ENCODE measurements at regions not wholly inside any gene's neighbourhood (a gene's known extent, or its start where the extent isn't known, plus 50 kb on each side); places are given as distances from the start of the nearest gene placed in this dataset.
"Not testable (repeated sequence)": the region's sequence is repeated elsewhere in the genome, so short reads cannot be mapped to it uniquely, and the experiment has no call there.

DNA sequence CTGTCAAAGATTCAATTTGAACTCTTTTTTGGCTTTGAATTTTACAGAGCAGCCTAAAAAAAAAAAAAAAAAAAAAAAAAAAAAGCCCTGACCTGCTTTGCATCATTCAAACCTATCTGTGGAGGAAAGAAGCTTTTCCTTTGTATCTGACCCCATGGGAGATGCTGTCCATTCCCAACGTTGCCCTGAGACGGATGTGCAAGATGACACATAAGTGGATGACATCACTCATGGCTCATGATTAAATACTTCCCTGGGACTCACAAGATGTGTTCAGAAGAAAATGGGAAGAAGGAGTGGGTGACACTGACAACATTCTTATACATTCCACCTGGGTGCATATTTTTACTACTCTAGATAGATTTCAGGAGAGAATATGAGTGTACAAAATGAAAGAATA is 245.7 kb upstream of the ELAVL2 start:
- DNase-seq (ENCODE audit: low read depth) = no peak
- no peak overlapping the region for H3K4me3 ChIP-seq (ENCODE audit: low read depth, low read length)
- in situ Hi-C loops (cut with HindIII; ENCODE audit: low sequenced_read_pairs) = no loop called here
- TF ChIP-seq, protein P1, sequence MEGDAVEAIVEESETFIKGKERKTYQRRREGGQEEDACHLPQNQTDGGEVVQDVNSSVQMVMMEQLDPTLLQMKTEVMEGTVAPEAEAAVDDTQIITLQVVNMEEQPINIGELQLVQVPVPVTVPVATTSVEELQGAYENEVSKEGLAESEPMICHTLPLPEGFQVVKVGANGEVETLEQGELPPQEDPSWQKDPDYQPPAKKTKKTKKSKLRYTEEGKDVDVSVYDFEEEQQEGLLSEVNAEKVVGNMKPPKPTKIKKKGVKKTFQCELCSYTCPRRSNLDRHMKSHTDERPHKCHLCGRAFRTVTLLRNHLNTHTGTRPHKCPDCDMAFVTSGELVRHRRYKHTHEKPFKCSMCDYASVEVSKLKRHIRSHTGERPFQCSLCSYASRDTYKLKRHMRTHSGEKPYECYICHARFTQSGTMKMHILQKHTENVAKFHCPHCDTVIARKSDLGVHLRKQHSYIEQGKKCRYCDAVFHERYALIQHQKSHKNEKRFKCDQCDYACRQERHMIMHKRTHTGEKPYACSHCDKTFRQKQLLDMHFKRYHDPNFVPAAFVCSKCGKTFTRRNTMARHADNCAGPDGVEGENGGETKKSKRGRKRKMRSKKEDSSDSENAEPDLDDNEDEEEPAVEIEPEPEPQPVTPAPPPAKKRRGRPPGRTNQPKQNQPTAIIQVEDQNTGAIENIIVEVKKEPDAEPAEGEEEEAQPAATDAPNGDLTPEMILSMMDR (IDR thresholded peaks at IDR 0.05; ENCODE audit: low read depth, low read length, missing control alignments) = no peak

DNA sequence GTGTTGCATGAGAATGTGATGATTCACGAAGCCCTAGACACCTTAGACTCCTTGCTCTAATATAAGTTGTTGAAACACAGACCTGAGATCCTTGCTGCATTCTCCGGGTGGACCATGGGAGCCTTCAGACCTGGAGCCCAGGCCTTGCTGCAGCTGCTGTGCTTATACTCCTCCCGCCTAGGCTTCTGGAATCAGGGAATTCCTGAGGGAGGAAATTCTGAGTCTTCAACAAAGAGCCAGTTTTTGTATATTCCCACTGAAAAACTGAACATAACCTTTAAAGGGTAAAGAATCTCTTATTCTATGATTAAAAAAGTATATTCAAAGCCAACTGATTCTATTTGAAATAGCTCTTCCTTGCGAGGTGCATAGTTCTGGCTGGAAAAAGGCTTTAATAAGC is 245.1 kb upstream of the ELAVL2 start:
- TF ChIP-seq, protein P1 (IDR thresholded peaks at IDR 0.05; ENCODE audit: low read depth, low read length, missing control alignments) = no peak
- DNase-seq (ENCODE audit: low read depth) = no peak
- in situ Hi-C loops (cut with HindIII; ENCODE audit: low sequenced_read_pairs) = no loop called here
- no peak overlapping the region for H3K4me3 ChIP-seq (ENCODE audit: low read depth, low read length)

DNA sequence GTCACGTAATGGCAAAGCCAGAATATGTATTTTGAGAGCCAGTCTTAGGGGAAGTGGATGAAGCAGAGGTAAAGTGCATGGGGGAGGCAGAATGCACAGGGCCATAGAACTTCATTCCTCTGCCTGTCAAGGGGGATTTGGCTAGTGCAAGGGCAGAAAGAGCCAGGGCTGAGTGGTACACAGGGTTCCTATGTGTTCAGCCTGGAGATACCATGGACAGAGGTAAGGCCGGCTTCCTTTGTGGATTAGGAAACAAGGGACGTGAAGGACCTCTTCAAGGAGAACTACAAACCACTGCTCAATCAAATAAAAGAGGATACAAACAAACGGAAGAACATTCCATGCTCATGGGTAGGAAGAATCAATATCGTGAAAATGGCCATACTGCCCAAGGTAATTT is 241.1 kb upstream of the ELAVL2 start:
- H3K4me3 ChIP-seq (ENCODE audit: low read depth, low read length); in situ Hi-C loops (cut with HindIII; ENCODE audit: low sequenced_read_pairs); DNase-seq (ENCODE audit: low read depth): not testable (repeated sequence)

DNA sequence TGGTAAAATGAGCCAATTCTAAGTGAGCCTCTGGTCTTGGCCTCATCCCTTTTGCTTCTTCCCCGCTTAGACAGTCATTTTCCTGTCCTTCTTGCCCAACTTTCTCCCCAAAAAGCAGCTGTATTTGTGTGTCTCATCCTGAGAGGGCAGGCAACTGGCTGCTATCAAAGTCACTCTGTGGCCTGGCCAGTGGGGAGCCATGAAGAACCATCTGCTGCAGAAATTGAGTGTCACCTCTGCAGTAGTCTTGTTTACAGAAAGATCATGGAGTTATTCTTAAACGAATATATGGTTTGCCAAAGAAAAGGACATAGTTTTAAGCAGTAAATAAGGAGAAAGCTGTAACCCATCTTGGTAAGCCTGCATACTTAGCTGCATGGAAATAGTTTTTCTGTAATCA is 233.6 kb upstream of the ELAVL2 start:
- H3K4me3 ChIP-seq (ENCODE audit: low read depth, low read length) = no peak overlapping the region
- TF ChIP-seq, protein P1 (IDR thresholded peaks at IDR 0.05; ENCODE audit: low read depth, low read length, missing control alignments) = no peak
- DNase-seq (ENCODE audit: low read depth) = no peak
- in situ Hi-C loops (cut with HindIII; ENCODE audit: low sequenced_read_pairs) = no loop called here

DNA sequence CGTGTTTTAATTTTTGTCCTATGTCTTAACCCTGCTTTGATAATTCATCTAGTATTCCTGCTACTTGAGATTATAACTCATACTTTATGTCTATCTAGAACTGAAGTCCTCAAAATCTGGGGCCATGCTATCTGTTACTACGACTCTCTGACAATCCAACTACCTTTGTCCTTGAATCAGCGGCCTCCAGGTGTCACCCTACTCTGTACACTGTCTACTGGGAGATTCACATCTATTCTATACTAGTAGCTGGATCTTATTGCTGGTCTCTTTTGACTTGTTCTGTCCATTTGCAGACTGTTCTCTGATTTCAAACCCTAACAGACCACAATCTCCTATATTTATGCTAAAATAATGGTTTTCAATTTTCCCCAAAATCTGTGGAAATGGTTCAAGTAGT is 225.5 kb upstream of the ELAVL2 start:
- TF ChIP-seq, protein P1 (IDR thresholded peaks at IDR 0.05; ENCODE audit: low read depth, low read length, missing control alignments) = no peak
- in situ Hi-C loops (cut with HindIII; ENCODE audit: low sequenced_read_pairs) = no loop called here
- no peak for DNase-seq (ENCODE audit: low read depth)
- H3K4me3 ChIP-seq (ENCODE audit: low read depth, low read length) = no peak overlapping the region

DNA sequence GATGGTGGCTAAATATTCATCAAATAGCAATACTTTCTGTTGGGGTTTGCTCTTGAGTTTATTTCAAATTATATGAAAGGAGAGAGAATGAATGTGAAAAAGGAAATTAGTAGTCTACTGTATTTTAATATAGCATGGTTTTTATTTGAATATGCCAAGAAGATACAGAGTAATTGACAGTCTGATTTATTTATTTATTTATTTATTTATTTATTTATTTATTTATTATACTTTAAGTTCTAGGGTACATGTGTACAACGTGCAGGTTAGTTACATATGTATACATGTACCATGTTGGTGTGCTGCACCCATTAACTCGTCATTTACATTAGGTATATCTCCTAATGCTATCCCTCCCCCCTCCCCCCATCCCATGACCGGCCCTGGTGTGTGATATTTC is 224.2 kb upstream of the ELAVL2 start:
- DNase-seq (ENCODE audit: low read depth); in situ Hi-C loops (cut with HindIII; ENCODE audit: low sequenced_read_pairs); H3K4me3 ChIP-seq (ENCODE audit: low read depth, low read length): not testable (repeated sequence)

DNA sequence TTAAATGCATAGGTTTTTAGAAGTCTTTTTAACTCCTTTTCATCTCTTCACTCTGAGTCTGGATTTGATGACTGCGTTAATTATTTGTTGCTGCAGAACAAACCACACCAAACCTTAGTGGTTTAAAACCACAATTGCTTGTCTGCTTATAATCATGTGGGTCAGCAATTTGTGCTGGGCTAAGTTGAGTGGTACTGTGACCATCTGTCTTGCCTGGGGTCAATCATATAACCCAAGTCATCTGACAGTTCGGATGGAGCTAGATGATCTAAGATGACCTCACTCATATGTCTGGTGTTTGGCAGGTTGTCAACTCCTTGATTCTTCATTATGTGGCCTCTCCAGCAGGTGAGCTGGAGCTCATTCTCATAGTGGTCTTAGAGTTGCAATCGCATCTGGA is 219.1 kb upstream of the ELAVL2 start:
- H3K4me3 ChIP-seq (ENCODE audit: low read depth, low read length) = no peak overlapping the region
- TF ChIP-seq, protein P1 (IDR thresholded peaks at IDR 0.05; ENCODE audit: low read depth, low read length, missing control alignments) = no peak
- in situ Hi-C loops (cut with HindIII; ENCODE audit: low sequenced_read_pairs) = no loop called here
- DNase-seq (ENCODE audit: low read depth) = no peak

DNA sequence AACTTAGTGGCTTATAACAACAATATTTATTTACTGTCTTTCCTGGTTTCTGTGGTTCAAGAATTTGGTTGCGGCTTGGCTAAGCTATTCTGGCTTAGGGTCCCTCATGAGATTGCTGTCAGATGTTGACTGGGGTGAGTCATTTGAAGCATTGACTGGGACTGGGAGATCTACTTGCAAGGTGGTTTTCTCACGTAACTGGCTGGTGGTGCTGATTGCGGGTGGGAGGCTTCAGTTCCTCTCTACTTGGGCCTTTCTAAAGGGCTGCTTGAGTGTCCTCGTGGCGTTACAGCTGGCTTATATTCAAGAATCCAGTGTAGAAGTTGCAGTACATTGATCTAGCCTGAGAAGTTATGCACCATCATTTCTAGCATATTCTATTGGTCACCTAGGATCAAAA is 218.5 kb upstream of the ELAVL2 start:
- DNase-seq (ENCODE audit: low read depth) = no peak
- in situ Hi-C loops (cut with HindIII; ENCODE audit: low sequenced_read_pairs) = no loop called here
- H3K4me3 ChIP-seq (ENCODE audit: low read depth, low read length) = no peak overlapping the region
- TF ChIP-seq, protein P1 (IDR thresholded peaks at IDR 0.05; ENCODE audit: low read depth, low read length, missing control alignments) = no peak

Data from astrocyte of the cerebellum (primary cell).